ENCODE measurements at regions not wholly inside any gene's neighbourhood (a gene's known extent, or its start where the extent isn't known, plus 50 kb on each side); places are given as distances from the start of the nearest gene placed in this dataset.
A peak's percentile ranks its signal among the peaks of the same experiment; 100 is the strongest.

DNA sequence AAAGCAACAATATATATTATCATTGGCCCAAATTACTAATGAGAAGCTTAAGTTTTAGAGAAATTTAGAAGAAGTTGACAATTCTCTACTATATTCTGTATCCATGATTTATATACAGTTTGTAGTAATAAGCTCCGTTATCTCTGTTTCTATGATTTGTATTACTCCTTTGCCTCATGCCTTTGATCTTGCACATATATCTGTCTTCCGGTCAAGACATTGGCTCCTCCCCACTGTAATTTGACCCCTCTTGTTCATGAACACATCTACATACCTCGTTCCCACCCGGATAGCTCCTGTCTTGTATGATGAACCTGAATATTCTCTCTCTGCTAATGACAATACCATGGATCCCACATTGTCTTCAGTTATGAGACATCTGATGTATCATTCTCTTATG, 581.0 kb upstream of the RGS18 start:
- H3K4me3 ChIP-seq (ENCODE audit: low read depth, low read length), result no peak overlapping the region
- no peak for DNase-seq (ENCODE audit: low read depth)
- TF ChIP-seq, protein P1, sequence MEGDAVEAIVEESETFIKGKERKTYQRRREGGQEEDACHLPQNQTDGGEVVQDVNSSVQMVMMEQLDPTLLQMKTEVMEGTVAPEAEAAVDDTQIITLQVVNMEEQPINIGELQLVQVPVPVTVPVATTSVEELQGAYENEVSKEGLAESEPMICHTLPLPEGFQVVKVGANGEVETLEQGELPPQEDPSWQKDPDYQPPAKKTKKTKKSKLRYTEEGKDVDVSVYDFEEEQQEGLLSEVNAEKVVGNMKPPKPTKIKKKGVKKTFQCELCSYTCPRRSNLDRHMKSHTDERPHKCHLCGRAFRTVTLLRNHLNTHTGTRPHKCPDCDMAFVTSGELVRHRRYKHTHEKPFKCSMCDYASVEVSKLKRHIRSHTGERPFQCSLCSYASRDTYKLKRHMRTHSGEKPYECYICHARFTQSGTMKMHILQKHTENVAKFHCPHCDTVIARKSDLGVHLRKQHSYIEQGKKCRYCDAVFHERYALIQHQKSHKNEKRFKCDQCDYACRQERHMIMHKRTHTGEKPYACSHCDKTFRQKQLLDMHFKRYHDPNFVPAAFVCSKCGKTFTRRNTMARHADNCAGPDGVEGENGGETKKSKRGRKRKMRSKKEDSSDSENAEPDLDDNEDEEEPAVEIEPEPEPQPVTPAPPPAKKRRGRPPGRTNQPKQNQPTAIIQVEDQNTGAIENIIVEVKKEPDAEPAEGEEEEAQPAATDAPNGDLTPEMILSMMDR (IDR thresholded peaks at IDR 0.05; ENCODE audit: insufficient read depth, low read depth, low read length), result no peak

DNA sequence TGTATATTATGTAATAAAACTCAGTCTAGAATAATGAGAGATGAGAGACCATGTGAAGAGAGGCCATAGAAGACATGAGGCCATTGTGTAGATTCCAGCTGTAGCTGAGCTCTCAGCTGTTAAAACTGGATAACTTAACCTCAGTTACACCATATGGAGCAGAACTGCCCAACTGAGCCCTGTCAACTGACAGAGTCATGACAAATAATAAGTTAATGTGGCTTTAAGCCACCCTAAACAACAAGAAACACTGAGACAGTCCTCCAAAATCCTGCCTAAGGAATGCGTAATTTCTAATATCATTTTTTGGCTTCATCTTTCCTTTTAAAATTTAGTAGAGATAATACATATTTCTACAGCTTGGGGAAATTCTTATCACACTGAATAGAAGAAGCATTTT, 580.0 kb upstream of the RGS18 start:
- H3K4me3 ChIP-seq (ENCODE audit: low read depth, low read length), result no peak overlapping the region
- TF ChIP-seq, protein P1 (IDR thresholded peaks at IDR 0.05; ENCODE audit: insufficient read depth, low read depth, low read length), result no peak
- DNase-seq (ENCODE audit: low read depth), result no peak

DNA sequence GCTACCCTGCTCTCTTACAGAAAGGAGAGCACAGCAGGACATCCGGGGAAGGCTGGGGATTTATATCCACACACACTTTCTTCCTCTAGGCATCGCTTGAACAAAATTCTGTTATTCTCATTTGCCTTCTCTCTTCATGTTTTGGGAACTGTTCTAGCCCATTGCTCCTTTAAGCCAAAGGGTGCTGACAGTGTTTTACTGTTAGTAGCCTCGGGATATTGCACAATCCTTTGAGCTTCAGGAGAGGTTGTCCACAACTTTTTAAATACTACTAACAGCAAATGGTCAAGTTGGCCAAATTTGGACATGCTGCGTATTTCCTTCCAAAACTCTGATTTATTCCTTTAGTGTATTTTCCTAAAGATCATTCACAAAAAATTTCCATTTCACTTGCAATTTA, 579.2 kb upstream of the RGS18 start:
- TF ChIP-seq, protein P1 (IDR thresholded peaks at IDR 0.05; ENCODE audit: insufficient read depth, low read depth, low read length), result no peak
- H3K4me3 ChIP-seq (ENCODE audit: low read depth, low read length), result no peak overlapping the region
- peak; percentile 2 for DNase-seq (ENCODE audit: low read depth)

DNA sequence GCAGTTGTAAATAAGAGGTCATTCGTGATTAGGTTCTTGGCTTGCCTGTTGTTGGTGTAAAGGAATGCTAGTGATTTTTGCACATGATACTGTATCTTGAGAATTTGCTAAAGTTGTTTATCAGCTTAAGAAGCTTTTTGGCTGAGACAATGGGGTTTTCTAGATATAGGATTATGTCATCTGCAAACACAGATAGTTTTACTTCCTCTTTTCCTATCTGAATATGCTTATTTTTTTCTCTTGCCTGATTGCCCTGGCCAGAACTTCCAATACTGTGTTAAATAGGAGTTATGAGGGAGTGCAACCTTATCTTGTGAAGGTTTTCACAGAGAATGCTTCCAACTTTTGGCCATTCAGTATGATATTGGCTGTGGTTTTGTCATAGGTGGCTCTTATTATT, 576.1 kb upstream of the RGS18 start:
- H3K4me3 ChIP-seq (ENCODE audit: low read depth, low read length), result no peak overlapping the region
- no peak for DNase-seq (ENCODE audit: low read depth)
- TF ChIP-seq, protein P1 (IDR thresholded peaks at IDR 0.05; ENCODE audit: insufficient read depth, low read depth, low read length), result no peak

DNA sequence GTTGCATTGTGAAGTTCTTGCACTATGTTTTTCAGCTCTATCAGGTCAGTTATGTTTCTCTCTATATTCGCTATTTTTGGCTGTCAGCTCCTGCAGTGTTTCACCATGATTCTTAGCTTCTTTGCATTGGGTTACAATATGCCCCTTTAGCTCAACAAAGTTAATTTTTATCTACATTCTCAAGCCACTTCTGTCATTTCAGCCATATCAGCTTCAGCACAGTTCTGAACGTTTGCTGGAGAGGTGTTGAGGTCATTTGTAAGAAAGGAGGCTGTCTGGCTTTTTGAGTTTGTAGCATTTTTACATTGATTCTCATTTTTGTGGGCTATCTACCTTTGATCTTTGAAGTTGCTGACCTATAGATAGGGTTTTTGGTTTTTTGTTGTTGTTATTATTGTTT, 573.2 kb upstream of the RGS18 start:
- no peak for DNase-seq (ENCODE audit: low read depth)
- H3K4me3 ChIP-seq (ENCODE audit: low read depth, low read length), result no peak overlapping the region
- TF ChIP-seq, protein P1 (IDR thresholded peaks at IDR 0.05; ENCODE audit: insufficient read depth, low read depth, low read length), result no peak

DNA sequence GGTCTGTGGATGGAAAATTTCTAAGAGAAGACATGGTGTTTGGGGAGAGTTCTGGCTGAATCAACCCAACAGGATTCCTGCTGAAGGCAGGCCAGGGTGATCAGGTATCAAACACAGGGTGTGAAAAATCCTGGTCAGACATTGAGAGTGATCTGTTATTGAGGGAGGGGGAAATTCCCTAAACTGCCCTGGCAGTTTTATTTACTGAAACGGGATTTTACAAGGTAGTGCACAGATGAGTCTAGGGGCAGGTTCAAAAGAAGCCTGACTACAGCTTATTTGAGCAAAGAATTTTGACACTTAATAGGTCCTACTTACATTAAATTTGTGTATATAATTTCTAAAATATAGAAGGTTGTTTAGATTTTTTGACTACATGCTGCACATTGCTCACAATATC, 569.4 kb upstream of the RGS18 start:
- DNase-seq (ENCODE audit: low read depth), result no peak
- TF ChIP-seq, protein P1 (IDR thresholded peaks at IDR 0.05; ENCODE audit: insufficient read depth, low read depth, low read length), result no peak
- no peak overlapping the region for H3K4me3 ChIP-seq (ENCODE audit: low read depth, low read length)

DNA sequence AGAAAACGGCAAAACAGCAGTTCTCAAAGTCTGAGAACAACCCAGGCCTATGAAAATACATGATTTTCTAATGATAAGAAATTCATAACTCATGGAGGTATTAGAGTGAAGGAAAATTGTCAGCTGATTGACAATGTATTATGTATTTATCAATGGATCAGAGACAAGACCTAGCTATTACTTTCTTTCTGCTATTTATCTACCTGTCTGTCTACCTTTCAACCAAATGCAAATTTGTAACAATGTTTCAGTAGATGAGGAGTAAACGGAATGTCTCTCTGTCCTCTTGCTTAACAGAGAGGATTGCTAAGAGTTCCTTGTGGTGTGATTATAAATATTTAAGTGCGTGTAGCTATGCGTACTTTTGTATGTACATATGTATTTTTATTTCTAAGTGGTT, 568.7 kb upstream of the RGS18 start:
- TF ChIP-seq, protein P1 (IDR thresholded peaks at IDR 0.05; ENCODE audit: insufficient read depth, low read depth, low read length), result no peak
- DNase-seq (ENCODE audit: low read depth), result no peak
- H3K4me3 ChIP-seq (ENCODE audit: low read depth, low read length), result no peak overlapping the region
